ENCODE measurements at regions not wholly inside any gene's neighbourhood (a gene's known extent, or its start where the extent isn't known, plus 50 kb on each side); places are given as distances from the start of the nearest gene placed in this dataset.
"Not testable (repeated sequence)": the region's sequence is repeated elsewhere in the genome, so short reads cannot be mapped to it uniquely, and the experiment has no call there.

GRCh38 chr1:157304271-157304670 is 166.1 kb upstream of the ETV3 start:
- no peak for DNase-seq (ENCODE audit: low read depth)
- no peak overlapping the region for H3K4me3 ChIP-seq (ENCODE audit: low read depth, low read length)
- no peak for TF ChIP-seq MAX (IDR thresholded peaks at IDR 0.05; ENCODE audit: low read depth, low read length)
- no peak for TF ChIP-seq CTCF (IDR thresholded peaks at IDR 0.05; ENCODE audit: low read depth, low read length)
- TF ChIP-seq POLR2A (IDR thresholded peaks at IDR 0.05; ENCODE audit: extremely low read depth, insufficient read length): no peak
- no peak for TF ChIP-seq MYC (IDR thresholded peaks at IDR 0.05; ENCODE audit: low read depth, low read length)

- H3K4me3 ChIP-seq (ENCODE audit: low read depth, low read length): no peak overlapping the region
- DNase-seq (ENCODE audit: low read depth): no peak
- TF ChIP-seq MYC (IDR thresholded peaks at IDR 0.05; ENCODE audit: low read depth, low read length): no peak
- no peak for TF ChIP-seq CTCF (IDR thresholded peaks at IDR 0.05; ENCODE audit: low read depth, low read length)
- no peak for TF ChIP-seq MAX (IDR thresholded peaks at IDR 0.05; ENCODE audit: low read depth, low read length)
- TF ChIP-seq POLR2A (IDR thresholded peaks at IDR 0.05; ENCODE audit: extremely low read depth, insufficient read length): no peak
These were observed 164.5 kb upstream of the ETV3 start for GRCh38 chr1:157302724-157303123.

- no peak overlapping the region for H3K4me3 ChIP-seq (ENCODE audit: low read depth, low read length)
- TF ChIP-seq MAX (IDR thresholded peaks at IDR 0.05; ENCODE audit: low read depth, low read length) (no peak), CTCF (IDR thresholded peaks at IDR 0.05; ENCODE audit: low read depth, low read length) (no peak), MYC (IDR thresholded peaks at IDR 0.05; ENCODE audit: low read depth, low read length) (no peak), POLR2A (IDR thresholded peaks at IDR 0.05; ENCODE audit: extremely low read depth, insufficient read length) (no peak)
- no peak for DNase-seq (ENCODE audit: low read depth)
These were observed 164.0 kb upstream of the ETV3 start for GRCh38 chr1:157302199-157302497.

GRCh38 chr1:157301477-157302198 is 163.4 kb upstream of the ETV3 start:
- no peak for DNase-seq (ENCODE audit: low read depth)
- H3K4me3 ChIP-seq (ENCODE audit: low read depth, low read length): no peak overlapping the region
- no peak for TF ChIP-seq POLR2A (IDR thresholded peaks at IDR 0.05; ENCODE audit: extremely low read depth, insufficient read length)
- TF ChIP-seq MYC (IDR thresholded peaks at IDR 0.05; ENCODE audit: low read depth, low read length): no peak
- TF ChIP-seq MAX (IDR thresholded peaks at IDR 0.05; ENCODE audit: low read depth, low read length): no peak
- TF ChIP-seq CTCF (IDR thresholded peaks at IDR 0.05; ENCODE audit: low read depth, low read length): no peak

GRCh38 chr1:157294387-157295145 is 156.4 kb upstream of the ETV3 start:
- not testable (repeated sequence) for H3K4me3 ChIP-seq (ENCODE audit: low read depth, low read length); DNase-seq (ENCODE audit: low read depth)

- no peak for TF ChIP-seq CTCF (IDR thresholded peaks at IDR 0.05; ENCODE audit: low read depth, low read length)
- no peak for TF ChIP-seq POLR2A (IDR thresholded peaks at IDR 0.05; ENCODE audit: extremely low read depth, insufficient read length)
- no peak for TF ChIP-seq MYC (IDR thresholded peaks at IDR 0.05; ENCODE audit: low read depth, low read length)
- no peak for DNase-seq (ENCODE audit: low read depth)
- no peak overlapping the region for H3K4me3 ChIP-seq (ENCODE audit: low read depth, low read length)
These were observed 154.8 kb upstream of the ETV3 start for GRCh38 chr1:157292809-157293564.

Data from NB4 (cell line).